ENCODE measurements at regions not wholly inside any gene's neighbourhood (a gene's known extent, or its start where the extent isn't known, plus 50 kb on each side); places are given as distances from the start of the nearest gene placed in this dataset.

- no peak for DNase-seq (ENCODE audit: low read depth in 1 of 2, low spot score in 1 of 2)
Measured at GRCh38 chr13:44089452-44089851, 209.7 kb downstream of the LACC1 start.

- no peak for DNase-seq (ENCODE audit: low read depth in 1 of 2, low spot score in 1 of 2)
Measured at GRCh38 chr13:44092078-44092970, 212.6 kb downstream of the LACC1 start.

GRCh38 chr13:44093607-44094564 lies 214.2 kb downstream of the LACC1 start:
- no peak for DNase-seq (ENCODE audit: low read depth in 1 of 2, low spot score in 1 of 2)

GRCh38 chr13:44096901-44097300 lies 217.2 kb downstream of the LACC1 start:
- no peak for DNase-seq (ENCODE audit: low read depth in 1 of 2, low spot score in 1 of 2)

- DNase-seq (ENCODE audit: low read depth in 1 of 2, low spot score in 1 of 2), result no peak
Measured at GRCh38 chr13:44098559-44098958, 218.9 kb downstream of the LACC1 start.

- DNase-seq (ENCODE audit: low read depth in 1 of 2, low spot score in 1 of 2), result no peak
Measured at GRCh38 chr13:44101347-44102083, 221.8 kb downstream of the LACC1 start.

- DNase-seq (ENCODE audit: low read depth in 1 of 2, low spot score in 1 of 2), result no peak
Measured at GRCh38 chr13:44103429-44104196, 223.9 kb downstream of the LACC1 start.

GRCh38 chr13:44104197-44104490 lies 224.4 kb downstream of the LACC1 start:
- no peak for DNase-seq (ENCODE audit: low read depth in 1 of 2, low spot score in 1 of 2)

- DNase-seq (ENCODE audit: low read depth in 1 of 2, low spot score in 1 of 2), result no peak
Measured at GRCh38 chr13:44104969-44105368, 225.3 kb downstream of the LACC1 start.

- DNase-seq (ENCODE audit: low read depth in 1 of 2, low spot score in 1 of 2), result no peak
Measured at GRCh38 chr13:44106266-44107152, 226.8 kb downstream of the LACC1 start.

- DNase-seq (ENCODE audit: low read depth in 1 of 2, low spot score in 1 of 2), result no peak
Measured at GRCh38 chr13:44107357-44108121, 227.8 kb downstream of the LACC1 start.

- no peak for DNase-seq (ENCODE audit: low read depth in 1 of 2, low spot score in 1 of 2)
Measured at GRCh38 chr13:44108331-44108858, 228.7 kb downstream of the LACC1 start.

GRCh38 chr13:44110091-44110621 lies 230.5 kb downstream of the LACC1 start:
- no peak for DNase-seq (ENCODE audit: low read depth in 1 of 2, low spot score in 1 of 2)

GRCh38 chr13:44111701-44112100 lies 232.0 kb downstream of the LACC1 start:
- DNase-seq (ENCODE audit: low read depth in 1 of 2, low spot score in 1 of 2), result no peak

GRCh38 chr13:44112700-44113329 lies 233.1 kb downstream of the LACC1 start:
- DNase-seq (ENCODE audit: low read depth in 1 of 2, low spot score in 1 of 2), result no peak

GRCh38 chr13:44116562-44117332 lies 237.0 kb downstream of the LACC1 start:
- DNase-seq (ENCODE audit: low read depth in 1 of 2, low spot score in 1 of 2), result no peak

- no peak for DNase-seq (ENCODE audit: low read depth in 1 of 2, low spot score in 1 of 2)
Measured at GRCh38 chr13:44117351-44117750, 237.6 kb downstream of the LACC1 start.
